NCI-H2171 treated with DMSO at 0.1 percent for 48 hours (cell line): ENCODE measurements at regions not wholly inside any gene's neighbourhood (a gene's known extent, or its start where the extent isn't known, plus 50 kb on each side); places are given as distances from the start of the nearest gene placed in this dataset.
A peak's percentile ranks its signal among the peaks of the same experiment; 100 is the strongest.

Source experiments
- DNase-seq: peaks from one replicate; lab custom pipeline; 2025; lab: John Stamatoyannopoulos, UW

- no peak for DNase-seq
These were observed 1517.7 kb downstream of the SLITRK1 start for GRCh38 chr13:82364525-82364924.

DNA sequence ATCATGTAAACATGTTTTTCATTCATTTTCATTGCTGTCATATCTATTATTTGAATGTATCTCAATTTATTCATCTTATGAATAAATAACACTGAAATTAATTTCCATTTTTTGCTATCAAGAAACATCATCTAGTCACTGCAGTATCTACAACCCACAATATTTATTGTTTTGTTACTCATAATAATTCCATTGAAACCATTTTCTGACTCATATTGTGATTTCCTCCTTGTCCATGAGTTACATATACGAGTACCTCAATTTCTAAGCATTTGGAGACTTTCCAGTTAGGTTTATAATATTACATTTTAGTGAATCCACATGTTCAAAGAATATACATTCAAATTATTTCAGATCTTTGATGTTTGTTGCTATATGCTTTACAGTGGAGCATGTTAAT lies 1524.0 kb downstream of the SLITRK1 start:
- no peak for DNase-seq

- DNase-seq = no peak
These were observed 1525.4 kb downstream of the SLITRK1 start for GRCh38 chr13:82356667-82357410.

- no peak for DNase-seq
These were observed 1537.4 kb downstream of the SLITRK1 start for GRCh38 chr13:82344867-82345266.

DNA sequence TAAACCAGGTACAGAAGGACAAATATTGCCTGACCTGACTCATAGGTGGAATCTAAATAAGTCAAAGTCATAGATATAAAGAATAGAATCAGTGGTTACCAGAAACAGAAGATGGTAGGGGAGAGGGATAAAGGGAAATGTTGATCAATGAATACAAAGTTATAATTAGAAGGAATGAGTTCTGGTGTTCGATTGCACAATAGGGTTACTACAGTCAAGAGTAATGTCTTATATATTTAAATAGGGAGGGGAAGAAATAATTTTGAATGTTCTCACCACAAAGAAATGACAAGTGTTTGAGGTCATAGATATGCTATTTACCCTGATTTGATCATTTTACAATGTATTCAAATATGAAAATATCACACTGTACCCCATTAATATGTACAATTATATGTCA lies 1541.2 kb downstream of the SLITRK1 start:
- DNase-seq = no peak

- DNase-seq = peak; percentile 3
These were observed 1551.8 kb downstream of the SLITRK1 start for GRCh38 chr13:82330499-82330898.

GRCh38 chr13:82323101-82323500 lies 1559.2 kb downstream of the SLITRK1 start:
- DNase-seq = no peak

DNA sequence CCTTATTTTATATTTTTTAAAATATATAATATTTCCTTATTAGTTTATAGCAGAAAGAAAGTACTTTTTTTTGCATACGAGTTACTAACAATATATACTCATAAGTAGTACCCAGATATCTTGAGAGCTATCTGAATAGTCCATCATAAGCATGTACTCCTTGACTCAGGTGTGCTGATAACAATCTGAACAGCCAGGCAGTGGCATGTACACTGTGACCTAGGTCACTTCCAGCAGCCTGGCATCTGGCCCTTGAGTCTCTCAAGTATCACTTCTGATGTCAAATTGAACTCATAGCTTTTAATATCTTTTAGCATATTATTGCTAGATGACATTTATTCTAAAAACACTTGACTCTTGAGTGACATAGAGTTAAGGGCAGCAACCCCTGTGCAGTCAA lies 1576.7 kb downstream of the SLITRK1 start:
- DNase-seq = no peak

- DNase-seq = no peak
These were observed 1584.2 kb downstream of the SLITRK1 start for GRCh38 chr13:82298106-82298505.

- DNase-seq = no peak
These were observed 1588.0 kb downstream of the SLITRK1 start for GRCh38 chr13:82294226-82294625.

DNA sequence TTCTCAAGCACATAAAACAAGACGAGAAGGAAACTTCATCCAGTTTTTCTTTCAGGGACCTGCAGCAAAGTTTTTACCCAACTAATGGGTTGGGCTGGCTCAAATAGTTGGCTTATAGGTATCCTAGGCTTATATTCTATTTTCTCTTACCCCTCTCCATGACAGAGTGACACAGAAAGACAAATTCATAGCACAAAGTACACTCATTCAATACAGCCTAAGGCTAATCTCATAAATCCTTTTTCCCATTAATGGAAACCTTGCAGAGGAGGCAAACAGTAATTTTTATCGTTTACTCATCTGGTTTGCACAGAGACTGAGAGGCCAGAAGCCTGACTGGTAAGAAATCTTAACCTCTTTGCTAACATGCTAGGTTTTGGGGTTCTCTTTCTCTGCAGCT lies 1589.9 kb downstream of the SLITRK1 start:
- no peak for DNase-seq

DNA sequence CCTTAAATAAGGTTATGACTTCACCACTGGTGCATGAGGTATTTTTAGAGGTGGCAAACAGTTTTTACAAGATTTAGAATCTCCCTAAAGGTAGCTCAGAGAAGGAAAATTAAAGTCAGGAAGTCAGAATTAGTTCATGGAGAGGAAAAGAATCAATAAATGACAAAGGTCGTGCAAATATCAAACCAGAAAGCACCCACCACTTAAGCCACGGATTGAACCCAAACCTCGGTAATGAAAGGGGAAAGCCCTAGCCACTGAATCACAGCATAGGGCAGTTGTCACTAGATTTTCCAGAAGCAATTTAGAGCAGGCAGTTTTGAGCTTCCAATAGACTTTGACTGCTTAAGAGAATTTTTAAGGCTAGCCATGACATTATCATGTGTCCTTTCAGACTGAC lies 1590.4 kb downstream of the SLITRK1 start:
- DNase-seq = no peak

DNA sequence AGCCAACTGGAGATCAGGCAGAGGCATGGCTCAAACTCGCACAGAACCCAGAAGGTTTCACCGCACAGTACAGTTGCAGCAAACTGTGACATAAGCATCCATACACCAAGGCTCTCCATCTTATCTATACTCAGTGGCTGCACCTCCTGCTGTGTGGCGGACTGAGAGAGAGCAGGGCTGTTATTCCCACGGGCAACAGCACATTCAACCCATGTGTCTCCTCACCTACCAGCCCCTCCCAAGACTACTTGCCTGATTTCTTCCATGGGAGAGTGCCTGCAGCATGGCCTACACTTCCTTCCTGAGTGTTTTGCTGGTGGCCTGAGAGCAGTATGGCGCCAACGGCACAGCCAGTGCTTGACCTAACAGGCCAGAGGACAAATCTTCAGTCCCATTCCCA lies 1606.6 kb downstream of the SLITRK1 start:
- DNase-seq = no peak

- DNase-seq = no peak
These were observed 1623.0 kb downstream of the SLITRK1 start for GRCh38 chr13:82259284-82259683.

GRCh38 chr13:82257790-82258507 lies 1624.3 kb downstream of the SLITRK1 start:
- no peak for DNase-seq

- no peak for DNase-seq
These were observed 1633.5 kb downstream of the SLITRK1 start for GRCh38 chr13:82248762-82249161.

GRCh38 chr13:82245860-82246259 lies 1636.4 kb downstream of the SLITRK1 start:
- no peak for DNase-seq

DNA sequence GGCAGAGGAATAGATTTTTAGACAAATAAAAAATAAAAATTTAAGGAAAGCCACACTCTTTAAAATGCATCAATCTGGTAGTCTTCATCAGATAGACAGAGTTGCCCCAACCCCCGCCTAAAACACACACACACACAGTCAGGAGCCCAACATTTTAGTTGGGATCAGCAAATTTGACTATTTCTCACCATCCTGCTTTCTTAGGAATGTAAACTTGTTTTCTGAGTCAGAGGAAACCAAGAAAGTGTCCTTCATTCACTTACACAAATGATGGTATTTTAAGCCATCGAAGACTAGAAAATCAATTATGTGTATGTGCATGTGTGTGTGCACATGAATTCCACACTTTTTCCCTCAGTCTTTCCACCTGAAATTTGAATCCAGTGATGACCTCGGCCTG lies 1657.5 kb downstream of the SLITRK1 start:
- DNase-seq = no peak

- DNase-seq = no peak
These were observed 1660.7 kb downstream of the SLITRK1 start for GRCh38 chr13:82221621-82222020.

DNA sequence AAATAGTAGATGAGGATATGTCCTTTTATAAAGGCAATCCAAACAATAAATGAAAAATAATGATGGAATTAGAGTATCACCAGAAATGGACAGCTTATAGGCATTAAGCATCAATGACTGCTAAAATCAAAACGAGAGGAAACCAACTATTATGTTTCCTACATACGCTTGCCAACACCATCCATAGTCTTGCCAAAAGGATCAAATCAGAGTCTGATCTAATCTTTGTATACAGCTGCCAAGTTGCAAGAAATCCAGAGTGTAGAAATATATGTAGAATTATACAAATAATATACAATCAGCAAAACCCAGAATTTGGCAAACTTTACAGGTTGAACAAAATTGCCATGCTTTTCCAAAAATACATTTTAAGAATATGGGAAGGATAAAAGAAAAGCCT lies 1661.6 kb downstream of the SLITRK1 start:
- DNase-seq = no peak

DNA sequence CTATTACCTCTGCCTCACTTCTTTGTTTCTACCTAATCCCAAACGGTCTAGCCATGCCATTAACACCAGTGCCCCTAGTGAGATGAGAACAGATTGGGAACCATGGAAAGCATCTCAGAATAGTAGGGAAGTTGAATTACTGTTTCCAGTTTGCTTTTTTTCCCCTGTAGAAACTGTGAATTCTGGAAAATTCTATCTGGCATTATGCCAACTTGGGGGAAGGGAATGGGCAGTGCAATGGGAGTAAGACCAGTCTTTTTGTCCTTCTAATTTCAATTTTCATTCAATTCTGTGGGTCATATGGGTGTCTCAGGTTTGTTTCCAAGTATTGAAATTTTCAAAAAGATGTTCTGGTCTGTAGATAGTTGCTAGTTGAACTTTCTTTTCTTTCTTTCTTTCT lies 1666.1 kb downstream of the SLITRK1 start:
- no peak for DNase-seq

DNA sequence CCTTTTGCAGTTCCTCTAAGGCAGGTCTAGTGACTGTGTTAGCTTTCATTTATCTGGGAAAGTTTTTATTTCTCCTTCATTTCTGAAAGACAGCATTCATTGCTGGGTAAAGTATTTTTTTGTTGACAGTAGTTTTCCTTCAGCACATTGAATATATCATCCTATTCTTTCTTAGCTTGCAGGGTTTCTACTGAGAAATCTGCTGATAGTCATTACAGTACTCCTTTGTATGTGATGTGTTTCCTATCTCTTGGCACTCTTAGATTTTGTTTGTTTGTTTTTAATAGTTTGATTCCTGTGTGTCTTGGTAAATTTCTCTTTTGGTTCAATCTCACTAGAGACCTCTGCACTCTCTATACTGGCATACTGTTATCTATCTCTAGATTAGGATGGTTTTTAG lies 1667.9 kb downstream of the SLITRK1 start:
- DNase-seq = no peak

- no peak for DNase-seq
These were observed 1676.0 kb downstream of the SLITRK1 start for GRCh38 chr13:82206241-82206640.

DNA sequence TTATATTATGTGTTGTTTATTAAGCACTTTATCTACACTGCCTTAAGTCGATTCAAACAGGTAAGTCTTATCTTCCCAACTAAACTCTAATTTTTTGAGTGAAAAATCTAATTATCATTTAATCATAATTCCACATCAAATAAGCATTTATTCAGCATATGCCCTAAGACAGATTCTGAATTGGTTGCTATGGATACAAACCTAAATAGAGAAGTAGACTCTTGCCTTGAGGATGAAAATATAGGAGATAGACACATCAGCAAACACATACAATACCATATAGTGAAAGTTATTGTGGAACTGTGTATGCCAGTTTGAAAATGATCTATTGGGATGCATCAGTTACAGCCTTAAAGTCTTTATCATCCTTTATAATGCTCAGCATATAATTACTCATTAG lies 1679.9 kb downstream of the SLITRK1 start:
- no peak for DNase-seq
